GM18951 (cell line): ENCODE measurements at regions not wholly inside any gene's neighbourhood (a gene's known extent, or its start where the extent isn't known, plus 50 kb on each side); places are given as distances from the start of the nearest gene placed in this dataset.

Source experiments
- POLR2A ChIP-seq: IDR thresholded peaks from 4 replicates; pipeline ENCODE4 v1.6.1; 2011; ENCODE audit warnings: mild to moderate bottlenecking; ENCODE audit not compliant: insufficient read length, insufficient read depth; ENCODE audit errors: extremely low read depth
- in situ Hi-C: fragments of 300-500 bp; cut with MboI; formaldehyde crosslinking; loops from one replicate; pipeline ENCODE4 v1.12.0; 2022; ENCODE audit warnings: low sequenced_read_pairs, mixed read lengths, inconsistent platforms; ENCODE audit not compliant: unreplicated experiment

DNA sequence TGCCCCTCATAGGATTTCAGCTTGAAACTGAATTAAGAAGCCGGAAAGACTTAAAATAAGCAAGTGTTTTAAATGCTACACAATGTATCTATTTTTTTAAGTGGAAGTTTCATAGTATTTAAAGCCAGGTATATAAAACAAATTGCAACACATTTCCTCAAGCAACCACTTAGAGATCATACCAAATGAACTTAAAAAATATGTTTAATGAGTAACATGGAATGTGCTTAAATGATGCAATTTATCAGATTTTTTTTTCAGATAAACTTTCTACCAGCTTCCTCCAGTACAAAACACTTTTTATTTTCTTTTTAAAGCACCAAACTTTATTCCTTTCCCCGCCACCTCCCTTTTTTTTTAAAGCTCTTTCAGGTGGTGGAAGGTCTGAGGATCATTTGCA is 534.3 kb downstream of the BMP2 start:
- TF ChIP-seq POLR2A: no peak
- in situ Hi-C loops: no loop called here

GRCh38 chr20:7302250-7302649 is 534.8 kb downstream of the BMP2 start:
- TF ChIP-seq POLR2A: no peak
- in situ Hi-C loops: no loop called here

- TF ChIP-seq POLR2A: no peak
- in situ Hi-C loops: no loop called here
Measured at GRCh38 chr20:7305976-7306375, 538.5 kb downstream of the BMP2 start.

DNA sequence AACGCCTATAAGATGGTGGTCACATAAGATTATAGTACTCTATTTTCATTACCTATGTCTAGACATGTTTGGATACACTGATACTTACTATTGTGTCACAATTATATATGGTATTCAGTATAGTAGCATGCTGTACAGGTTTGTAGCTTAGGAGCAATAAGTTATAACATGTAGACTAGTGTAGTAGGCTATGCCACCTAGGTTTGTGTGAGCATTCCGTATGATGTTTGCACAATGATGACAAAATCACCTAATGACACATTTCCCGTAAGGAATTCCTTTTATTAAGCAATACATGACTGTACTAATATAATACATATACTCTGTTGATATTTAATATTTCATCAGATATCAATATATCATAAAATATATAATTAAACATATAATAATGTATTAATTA is 540.7 kb downstream of the BMP2 start:
- in situ Hi-C loops: no loop called here
- TF ChIP-seq POLR2A: no peak

- in situ Hi-C loops: no loop called here
- no peak for TF ChIP-seq POLR2A
Measured at GRCh38 chr20:7313047-7313446, 545.6 kb downstream of the BMP2 start.

DNA sequence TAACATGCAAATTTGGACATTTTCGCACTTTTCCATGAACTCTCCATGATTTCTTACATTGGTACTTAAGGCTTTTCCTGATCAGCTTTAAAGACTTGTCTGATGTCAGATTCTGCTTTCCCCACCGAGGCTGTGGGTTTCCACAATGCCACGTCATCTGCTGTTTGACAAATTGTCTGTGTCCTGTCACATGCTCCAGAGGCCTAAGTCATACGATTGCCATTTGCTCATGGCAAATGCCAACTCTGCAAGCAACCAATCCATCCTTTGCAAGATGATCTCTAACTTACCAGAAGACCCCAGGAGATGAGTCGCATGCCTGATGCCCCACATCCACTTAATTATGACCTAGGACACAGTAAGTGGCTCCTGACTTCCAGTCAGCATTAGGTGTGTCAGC is 556.5 kb downstream of the BMP2 start:
- in situ Hi-C loops: no loop called here
- TF ChIP-seq POLR2A: no peak

DNA sequence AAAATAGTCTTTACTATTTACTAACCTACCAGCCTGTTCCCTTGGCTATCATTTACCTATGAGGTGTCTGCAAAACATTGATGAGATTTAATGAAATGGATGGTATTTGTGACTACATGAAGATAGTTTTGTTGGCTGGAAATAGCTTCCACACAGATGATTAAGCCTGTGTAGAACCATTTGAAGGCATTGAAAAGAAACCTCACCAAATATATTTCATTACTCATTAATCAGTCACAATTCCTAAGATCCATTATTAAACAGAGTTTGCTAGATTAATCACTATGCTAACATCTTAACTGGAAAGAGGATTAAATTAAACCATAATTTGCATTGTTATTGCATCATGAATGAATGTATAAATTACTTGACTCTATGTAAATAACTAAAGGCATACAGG is 560.3 kb downstream of the BMP2 start:
- in situ Hi-C loops: no loop called here
- no peak for TF ChIP-seq POLR2A

GRCh38 chr20:7330850-7331249 is 563.4 kb downstream of the BMP2 start:
- no peak for TF ChIP-seq POLR2A
- in situ Hi-C loops: no loop called here

- in situ Hi-C loops: no loop called here
- no peak for TF ChIP-seq POLR2A
Measured at GRCh38 chr20:7332169-7332568, 564.7 kb downstream of the BMP2 start.

DNA sequence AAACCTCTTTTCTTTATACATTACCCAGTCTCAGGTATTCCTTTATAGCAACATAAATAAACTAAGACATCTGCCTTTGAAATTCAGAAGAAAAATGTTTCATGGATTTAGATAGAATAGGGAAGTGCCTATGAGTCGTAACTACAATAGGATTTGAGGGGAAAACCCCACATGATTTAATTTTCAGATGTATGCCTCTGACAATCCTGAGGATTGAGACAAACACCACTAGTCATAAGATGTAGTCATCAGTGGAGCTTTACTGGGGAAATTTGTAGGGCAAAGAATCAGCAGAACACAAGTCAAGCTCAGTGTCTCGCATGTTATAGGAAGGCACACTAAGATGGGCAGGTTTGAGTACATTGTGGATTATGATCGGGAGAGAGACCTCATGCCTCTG is 566.4 kb downstream of the BMP2 start:
- TF ChIP-seq POLR2A: no peak
- in situ Hi-C loops: no loop called here

DNA sequence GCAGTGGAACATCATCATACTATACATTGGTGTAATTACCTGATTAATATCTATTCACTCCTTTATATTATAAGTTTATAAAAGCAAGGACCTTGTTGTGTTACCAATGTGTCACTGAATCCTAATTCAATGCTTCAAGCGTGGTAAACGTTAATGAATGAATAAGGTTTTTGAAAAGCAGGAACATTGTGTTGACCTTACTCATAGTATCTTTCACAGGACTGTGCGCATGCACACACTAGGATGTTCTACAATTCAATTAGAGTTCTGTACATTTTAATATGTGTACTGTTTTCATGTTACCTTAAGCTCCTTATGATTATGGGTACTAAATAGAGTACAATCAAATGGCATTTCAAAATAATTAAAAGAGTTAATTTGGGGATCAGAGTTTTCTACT is 578.5 kb downstream of the BMP2 start:
- in situ Hi-C loops: no loop called here
- TF ChIP-seq POLR2A: no peak

DNA sequence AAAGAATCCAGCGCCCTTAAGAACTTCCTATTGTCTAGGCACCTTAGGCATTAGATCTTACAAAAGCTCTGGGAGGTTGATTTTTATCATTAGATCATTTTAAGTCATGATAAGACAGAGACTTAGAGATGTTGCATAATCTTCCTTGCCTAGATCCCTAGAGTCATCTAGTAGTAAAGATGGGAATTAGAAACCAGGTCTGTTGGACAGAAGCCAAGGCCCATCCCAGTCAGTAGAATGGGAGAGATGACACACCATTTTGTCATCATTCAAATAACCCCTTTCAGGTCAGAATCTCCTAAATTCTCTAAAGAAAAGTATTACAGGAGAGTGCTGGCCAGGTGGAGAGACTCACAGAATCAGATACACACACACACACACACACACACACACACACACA is 579.1 kb downstream of the BMP2 start:
- in situ Hi-C loops: no loop called here
- no peak for TF ChIP-seq POLR2A

- TF ChIP-seq POLR2A: no peak
- in situ Hi-C loops: no loop called here
Measured at GRCh38 chr20:7347409-7347808, 579.9 kb downstream of the BMP2 start.

DNA sequence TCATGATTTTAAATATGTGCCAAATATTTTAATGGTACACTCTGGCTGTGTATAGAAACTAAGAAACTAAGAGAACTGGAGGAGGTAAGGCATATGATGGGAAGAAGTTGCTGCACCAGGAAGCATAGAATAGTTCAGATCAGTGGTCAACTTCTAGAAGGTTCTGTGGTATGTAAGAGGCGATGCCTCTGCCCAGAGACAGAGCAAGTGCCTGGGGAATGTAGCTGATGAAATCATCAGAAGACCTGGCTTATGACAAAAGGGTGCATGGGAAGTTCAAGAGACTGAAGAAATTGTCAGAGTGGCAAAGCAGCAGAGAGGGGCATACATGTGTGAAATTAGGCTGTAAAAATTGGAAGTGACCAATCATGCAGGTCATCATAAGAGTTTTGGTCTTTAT is 580.8 kb downstream of the BMP2 start:
- in situ Hi-C loops: no loop called here
- TF ChIP-seq POLR2A: no peak

DNA sequence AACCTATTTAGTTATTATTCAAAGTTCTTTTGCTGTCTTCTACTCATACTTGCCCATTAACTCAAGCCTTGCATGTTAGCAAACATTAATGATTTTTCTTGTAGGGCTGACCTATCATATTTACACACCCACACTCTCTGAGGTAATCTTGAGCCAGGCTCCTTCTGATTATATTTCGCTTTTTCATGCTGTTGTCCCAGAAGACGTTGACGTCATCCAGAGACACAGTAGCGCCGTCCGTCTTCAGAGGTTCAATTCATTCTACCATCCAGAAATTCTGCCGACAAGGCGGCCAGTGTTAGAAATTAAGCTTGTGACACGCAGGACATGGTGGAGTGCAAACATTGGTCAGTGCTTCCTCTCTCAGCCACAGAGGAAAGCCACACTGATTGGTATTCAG is 584.7 kb downstream of the BMP2 start:
- in situ Hi-C loops: no loop called here
- no peak for TF ChIP-seq POLR2A
